Mesendoderm (in vitro differentiated cells): ENCODE measurements at regions not wholly inside any gene's neighbourhood (a gene's known extent, or its start where the extent isn't known, plus 50 kb on each side); places are given as distances from the start of the nearest gene placed in this dataset.

Experiments
- DNase-seq: peaks from one replicate; pipeline ENCODE4 v3.0.0; 2013
- H2AK5ac ChIP-seq: 2 replicates; pipeline ENCODE4 v1.6.1; 2013; ENCODE audit warnings: low read length, inconsistent platforms
- H2BK120ac ChIP-seq: 2 replicates; pipeline ENCODE4 v1.6.1; 2013; ENCODE audit warnings: low read depth, mild to moderate bottlenecking, low read length, moderate library complexity, mixed read lengths
- H2BK15ac ChIP-seq: replicated peaks from 2 replicates; pipeline ENCODE4 v1.6.1; 2013; ENCODE audit warnings: low read depth, mild to moderate bottlenecking, moderate library complexity
- H2BK5ac ChIP-seq: 2 replicates; pipeline ENCODE4 v1.6.1; 2013; ENCODE audit warnings: low read length, inconsistent platforms
- H3K18ac ChIP-seq: 2 replicates; pipeline ENCODE4 v1.6.1; 2013; ENCODE audit warnings: mild to moderate bottlenecking, low read length, mixed read lengths
- H3K23ac ChIP-seq: one replicate; pipeline ENCODE4 v1.6.1; 2013; ENCODE audit warnings: low read length
- H3K27ac ChIP-seq: 2 replicates; pipeline ENCODE4 v1.5.1; 2013; ENCODE audit warnings: low read depth, mild to moderate bottlenecking, inconsistent platforms, low read length, moderate library complexity
- H3K27me3 ChIP-seq: 2 replicates; pipeline ENCODE4 v1.6.1; 2013; ENCODE audit warnings: low read length, control low read depth, mild to moderate bottlenecking, inconsistent platforms; ENCODE audit not compliant: insufficient read depth, poor library complexity
- H3K36me3 ChIP-seq: 2 replicates; pipeline ENCODE4 v1.6.1; 2013; ENCODE audit warnings: low read length, inconsistent platforms; ENCODE audit not compliant: control insufficient read depth, insufficient read depth
- H3K4ac ChIP-seq: one replicate; pipeline ENCODE4 v1.6.1; 2013; ENCODE audit warnings: low read depth, mild to moderate bottlenecking, low read length, moderate library complexity
- H3K4me1 ChIP-seq: 2 replicates; pipeline ENCODE4 v1.6.1; 2013; ENCODE audit warnings: low read depth, low read length, inconsistent platforms; ENCODE audit not compliant: control insufficient read depth
- H3K4me2 ChIP-seq: 2 replicates; pipeline ENCODE4 v1.6.1; 2013; ENCODE audit warnings: low read length
- H3K4me3 ChIP-seq: 2 replicates; pipeline ENCODE4 v1.5.1; 2013; ENCODE audit warnings: mild to moderate bottlenecking, low read length
- H3K56ac ChIP-seq: one replicate; pipeline ENCODE4 v1.6.1; 2013; ENCODE audit warnings: low read length
- H3K79me1 ChIP-seq: 2 replicates; pipeline ENCODE4 v1.6.1; 2013; ENCODE audit warnings: low read length, inconsistent platforms
- H3K79me2 ChIP-seq: 2 replicates; pipeline ENCODE4 v1.6.1; 2013; ENCODE audit warnings: mild to moderate bottlenecking, low read length; ENCODE audit not compliant: control insufficient read depth, insufficient read depth
- H3K9ac ChIP-seq: 2 replicates; pipeline ENCODE4 v1.6.1; 2013; ENCODE audit warnings: low read length, inconsistent platforms
- H4K5ac ChIP-seq: one replicate; pipeline ENCODE4 v1.6.1; 2013; ENCODE audit warnings: low read length
- H4K8ac ChIP-seq: one replicate; pipeline ENCODE4 v1.6.1; 2013; ENCODE audit warnings: low read depth, mild to moderate bottlenecking, control low read depth, low read length, moderate library complexity
- WGBS: extraction: QIAGEN DNeasy Blood & Tissue Kit; methylation state at CpG from one replicate; pipeline ENCODE4 v1.1.7; 2013; ENCODE audit warnings: low lambda C conversion rate, missing lambda C conversion rate; ENCODE audit not compliant: insufficient coverage; ENCODE audit errors: extremely low coverage; 5-methylcytosine and 5-hydroxymethylcytosine counted together

GRCh38 chr2:196251132-196251531 is 79.8 kb upstream of the STK17B start:
- Histone ChIP-seq H3K18ac (no peak overlapping the region), H2BK15ac (no peak overlapping the region), H3K4me2 (no peak overlapping the region), H3K79me2 (no peaks in the 10 kb centered on the region), H3K4me3 (no peak overlapping the region), H4K5ac (no peak overlapping the region), H3K4me1 (no peaks in the 10 kb centered on the region), H3K27ac (no peak overlapping the region), H2AK5ac (no peak overlapping the region), H3K23ac (no peak overlapping the region), H3K79me1 (no peaks in the 10 kb centered on the region), H4K8ac (no peak overlapping the region), H3K9ac (no peak overlapping the region), H2BK5ac (no peak overlapping the region), H2BK120ac (no peak overlapping the region), H3K27me3 (no peaks in the 10 kb centered on the region), H3K4ac (no peak overlapping the region), H3K36me3 (no peaks in the 10 kb centered on the region), H3K56ac (no peak overlapping the region)
- no peak for DNase-seq
- WGBS, result no CpG with 5 or more reads among the region's 3 CpGs

- Histone ChIP-seq H3K79me2 (no peaks in the 10 kb centered on the region), H3K23ac (no peak overlapping the region), H2BK5ac (no peak overlapping the region), H3K27ac (no peak overlapping the region), H3K4me2 (no peak overlapping the region), H3K4me1 (no peaks in the 10 kb centered on the region), H3K4me3 (no peak overlapping the region), H3K27me3 (no peaks in the 10 kb centered on the region), H3K18ac (no peak overlapping the region), H3K36me3 (no peaks in the 10 kb centered on the region), H3K9ac (no peak overlapping the region), H2BK120ac (no peak overlapping the region), H2BK15ac (no peak overlapping the region), H4K8ac (no peak overlapping the region), H3K79me1 (no peaks in the 10 kb centered on the region), H3K4ac (no peak overlapping the region), H2AK5ac (no peak overlapping the region), H4K5ac (no peak overlapping the region), H3K56ac (no peak overlapping the region)
- no peak for DNase-seq
- WGBS, result no CpG with 5 or more reads among the region's 1 CpG
These were observed 81.2 kb upstream of the STK17B start for GRCh38 chr2:196252408-196253115.

GRCh38 chr2:196253116-196253480 is 81.7 kb upstream of the STK17B start:
- H4K5ac ChIP-seq, result no peak overlapping the region
- DNase-seq, result no peak
- H3K27ac ChIP-seq, result no peak overlapping the region
- no peak overlapping the region for H3K23ac ChIP-seq
- H3K4me1 ChIP-seq, result no peaks in the 10 kb centered on the region
- no peaks in the 10 kb centered on the region for H3K36me3 ChIP-seq
- no peak overlapping the region for H2BK120ac ChIP-seq
- H3K4me3 ChIP-seq, result no peak overlapping the region
- no peak overlapping the region for H3K4me2 ChIP-seq
- no peaks in the 10 kb centered on the region for H3K79me2 ChIP-seq
- no peaks in the 10 kb centered on the region for H3K27me3 ChIP-seq
- H2AK5ac ChIP-seq, result no peak overlapping the region
- no peak overlapping the region for H3K4ac ChIP-seq
- H4K8ac ChIP-seq, result no peak overlapping the region
- no peak overlapping the region for H3K56ac ChIP-seq
- H3K9ac ChIP-seq, result no peak overlapping the region
- no peak overlapping the region for H2BK5ac ChIP-seq
- no peaks in the 10 kb centered on the region for H3K79me1 ChIP-seq
- H2BK15ac ChIP-seq, result no peak overlapping the region
- no peak overlapping the region for H3K18ac ChIP-seq

GRCh38 chr2:196256585-196256984 is 85.2 kb upstream of the STK17B start:
- no CpG with 5 or more reads among the region's 1 CpG for WGBS
- Histone ChIP-seq H3K4me3 (no peak overlapping the region), H2BK120ac (no peak overlapping the region), H3K27ac (no peak overlapping the region), H2AK5ac (no peak overlapping the region), H3K18ac (no peak overlapping the region), H3K79me2 (no peaks in the 10 kb centered on the region), H3K4ac (no peak overlapping the region), H4K5ac (no peak overlapping the region), H4K8ac (no peak overlapping the region), H3K23ac (no peak overlapping the region), H3K9ac (no peak overlapping the region), H2BK5ac (no peak overlapping the region), H3K4me1 (peaks cover 3% of the 10 kb centered on the region), H3K56ac (no peak overlapping the region), H3K27me3 (no peaks in the 10 kb centered on the region), H2BK15ac (no peak overlapping the region), H3K4me2 (no peak overlapping the region), H3K79me1 (no peaks in the 10 kb centered on the region), H3K36me3 (no peaks in the 10 kb centered on the region)
- no peak for DNase-seq

- Histone ChIP-seq H3K27me3 (no peaks in the 10 kb centered on the region), H3K9ac (no peak overlapping the region), H3K27ac (no peak overlapping the region), H2AK5ac (no peak overlapping the region), H3K4ac (no peak overlapping the region), H3K4me1 (peaks cover 3% of the 10 kb centered on the region), H3K23ac (no peak overlapping the region), H3K79me2 (no peaks in the 10 kb centered on the region), H4K8ac (no peak overlapping the region), H2BK5ac (no peak overlapping the region), H2BK15ac (no peak overlapping the region), H2BK120ac (no peak overlapping the region), H3K56ac (no peak overlapping the region), H3K79me1 (no peaks in the 10 kb centered on the region), H3K18ac (no peak overlapping the region), H3K36me3 (no peaks in the 10 kb centered on the region), H3K4me3 (no peak overlapping the region), H4K5ac (no peak overlapping the region), H3K4me2 (no peak overlapping the region)
- WGBS, result no CpG with 5 or more reads among the region's 3 CpGs
- DNase-seq, result no peak
These were observed 85.7 kb upstream of the STK17B start for GRCh38 chr2:196257086-196257485.

- Histone ChIP-seq H3K4ac (no peak overlapping the region), H2BK120ac (no peak overlapping the region), H3K79me2 (no peaks in the 10 kb centered on the region), H4K8ac (no peak overlapping the region), H3K36me3 (no peaks in the 10 kb centered on the region), H3K9ac (no peak overlapping the region), H3K56ac (no peak overlapping the region), H3K4me3 (no peak overlapping the region), H3K23ac (no peak overlapping the region), H2BK5ac (no peak overlapping the region), H3K18ac (no peak overlapping the region), H3K27ac (no peak overlapping the region), H2BK15ac (no peak overlapping the region), H3K4me2 (no peak overlapping the region), H3K4me1 (peaks cover 3% of the 10 kb centered on the region), H4K5ac (no peak overlapping the region), H3K79me1 (no peaks in the 10 kb centered on the region), H2AK5ac (no peak overlapping the region), H3K27me3 (no peaks in the 10 kb centered on the region)
- no peak for DNase-seq
These were observed 87.0 kb upstream of the STK17B start for GRCh38 chr2:196258407-196258806.
